GM23338 (cell line): ENCODE measurements at regions not wholly inside any gene's neighbourhood (a gene's known extent, or its start where the extent isn't known, plus 50 kb on each side); places are given as distances from the start of the nearest gene placed in this dataset.

Experiments
- CREB1 ChIP-seq: fragments of 250-450 bp; sonication (Bioruptor Pico); IDR thresholded peaks from 2 replicates; pipeline ENCODE4 v1.5.0; 2020; ENCODE audit warnings: low read depth, mild to moderate bottlenecking, moderate library complexity
- CTCF ChIP-seq, 2 experiments: fragments of 200-600 bp in 1 of 2; sonication (generic) in 1 of 2; conservative IDR thresholded peaks; 2 replicates each; pipeline versions ENCODE4 v1.5.1 to v1.6.1; 2016 to 2017; ENCODE audit warnings: antibody characterized with exemption in 2 of 2, low read depth in 2 of 2, mild to moderate bottlenecking in 2 of 2, moderate library complexity in 1 of 2
- ETS1 ChIP-seq: IDR thresholded peaks from 2 replicates; pipeline ENCODE4 v1.6.1; 2016; ENCODE audit warnings: antibody characterized with exemption
- EZH2 ChIP-seq: fragments of 200-600 bp; sonication (generic); IDR thresholded peaks from one replicate; pipeline ENCODE4 v1.8.0; 2017; ENCODE audit warnings: antibody characterized with exemption, mild to moderate bottlenecking, low read depth; ENCODE audit not compliant: unreplicated experiment
- EZH2phosphoT487 ChIP-seq: fragments of 200-600 bp; sonication (generic); IDR thresholded peaks from one replicate; pipeline ENCODE4 v1.8.1; 2018; ENCODE audit warnings: antibody characterized with exemption; ENCODE audit not compliant: unreplicated experiment
- JUNB ChIP-seq: IDR thresholded peaks from one replicate; pipeline ENCODE4 v1.6.1; 2016; ENCODE audit warnings: antibody characterized with exemption; ENCODE audit not compliant: unreplicated experiment
- POLR2AphosphoS5 ChIP-seq: IDR thresholded peaks from 2 replicates; pipeline ENCODE4 v1.6.1; 2016; ENCODE audit warnings: antibody characterized with exemption, low read depth
- REST ChIP-seq: IDR thresholded peaks from one replicate; pipeline ENCODE4 v1.6.1; 2018; ENCODE audit warnings: antibody characterized with exemption; ENCODE audit not compliant: unreplicated experiment
- STAT1 ChIP-seq: IDR thresholded peaks from one replicate; pipeline ENCODE4 v1.6.1; 2016; ENCODE audit warnings: antibody characterized with exemption; ENCODE audit not compliant: unreplicated experiment
- ZNF114 ChIP-seq: fragments of 250-450 bp; sonication (Bioruptor Pico); IDR thresholded peaks from 2 replicates; pipeline ENCODE4 v1.5.0; 2020; ENCODE audit warnings: mild to moderate bottlenecking, moderate library complexity
- ZNF331 ChIP-seq: fragments of 250-450 bp; sonication (Bioruptor Pico); IDR thresholded peaks from 2 replicates; pipeline ENCODE4 v1.5.0; 2020; ENCODE audit warnings: low read depth, mild to moderate bottlenecking, moderate library complexity
- ZNF462 ChIP-seq: fragments of 250-450 bp; sonication (Bioruptor Pico); IDR thresholded peaks from 2 replicates; pipeline ENCODE4 v1.5.0; 2020; ENCODE audit warnings: mild to moderate bottlenecking, moderate library complexity

- TF ChIP-seq CTCF (conservative IDR thresholded peaks at IDR 0.05; ENCODE audit: low read depth in 2 of 2) (no peak), EZH2 (no peak), EZH2phosphoT487 (no peak), POLR2AphosphoS5 (no peak), ZNF462 (CRISPR knock-in tag) (no peak), REST (no peak), STAT1 (no peak), JUNB (no peak), ZNF331 (no peak), CREB1 (CRISPR knock-in tag) (no peak), ETS1 (no peak), ZNF114 (no peak)
Observed at GRCh38 chr4:33381816-33382215, 2661.6 kb downstream of the PCDH7 start.
